Spleen (tissue), 11 donors: ENCODE measurements at regions not wholly inside any gene's neighbourhood (a gene's known extent, or its start where the extent isn't known, plus 50 kb on each side); places are given as distances from the start of the nearest gene placed in this dataset.

ENCODE experiments used
- DNase-seq: peaks from one replicate; pipeline ENCODE4 v3.0.0-alpha.2; 2020
- H3K27ac ChIP-seq, 8 donors: fragments of 200-600 bp; sonication (generic) in 7 of 8; 1 replicate in 4 of 8; 2 replicates in 4 of 8; pipeline versions ENCODE4 v1.5.0 to v1.8.0; 2016 to 2021; ENCODE audit warnings: inconsistent platforms in 4 of 8, mild to moderate bottlenecking in 4 of 8, moderate library complexity in 1 of 8
- H3K27me3 ChIP-seq, 7 donors: fragments of 200-600 bp; sonication (generic) in 6 of 7; replicated peaks in 1 of 7; 1 replicate in 4 of 7; 2 replicates in 3 of 7; pipeline versions ENCODE4 v1.5.0 to v1.8.0; 2016 to 2021; ENCODE audit warnings: inconsistent platforms in 3 of 7, mild to moderate bottlenecking in 1 of 7
- H3K36me3 ChIP-seq, 6 donors: fragments of 200-600 bp; sonication (generic) in 5 of 6; 1 replicate in 4 of 6; 2 replicates in 2 of 6; pipeline versions ENCODE4 v1.5.0 to v1.8.0; 2016 to 2021; ENCODE audit warnings: inconsistent platforms in 2 of 6
- H3K4me1 ChIP-seq, 6 donors: fragments of 200-600 bp; sonication (generic) in 5 of 6; 1 replicate in 3 of 6; 2 replicates in 3 of 6; pipeline versions ENCODE4 v1.5.0 to v1.8.0; 2016 to 2021; ENCODE audit warnings: inconsistent platforms in 3 of 6
- H3K4me3 ChIP-seq, 8 donors: fragments of 200-600 bp; sonication (generic) in 7 of 8; 1 replicate in 4 of 8; 2 replicates in 4 of 8; pipeline versions ENCODE4 v1.5.0 to v1.8.0; 2016 to 2021; ENCODE audit warnings: inconsistent platforms in 4 of 8, mild to moderate bottlenecking in 4 of 8, moderate library complexity in 2 of 8
- H3K9me3 ChIP-seq, 8 donors: fragments of 200-600 bp; sonication (generic) in 7 of 8; 1 replicate in 4 of 8; 2 replicates in 4 of 8; pipeline versions ENCODE4 v1.5.0 to v1.8.0; 2016 to 2021; ENCODE audit warnings: inconsistent platforms in 4 of 8
- CTCF ChIP-seq, 11 experiments: fragments of 200-600 bp in 7 of 11; fragments of 450-650 bp in 4 of 11; sonication (generic) in 4 of 11; IDR thresholded peaks in 8 of 11; conservative IDR thresholded peaks in 3 of 11; 1 replicate in 7 of 11; 2 replicates in 4 of 11; pipeline versions ENCODE4 v1.4.0 to v1.8.0; 2016 to 2021; ENCODE audit warnings: antibody characterized with exemption in 11 of 11, inconsistent platforms in 4 of 11, mild to moderate bottlenecking in 1 of 11
- POLR2A ChIP-seq, 3 donors: fragments of 450-650 bp; IDR thresholded peaks; one replicate each; pipeline ENCODE4 v1.5.1; 2017; ENCODE audit warnings: antibody characterized with exemption in 3 of 3, mild to moderate bottlenecking in 1 of 3
- POLR2AphosphoS5 ChIP-seq, 3 donors: sonication (generic); formaldehyde crosslinking; IDR thresholded peaks; one replicate each; pipeline ENCODE4 v1.5.1; 2017; ENCODE audit warnings: antibody characterized with exemption in 3 of 3
- WGBS, 5 donors: extraction: QIAGEN DNeasy Blood & Tissue Kit in 3 of 5; methylation state at CpG; one replicate each; pipeline versions ENCODE4 v1.1.5 to v1.1.7; 2013 to 2018; 5-methylcytosine and 5-hydroxymethylcytosine counted together
- intact Hi-C: fragments of 100-400 bp; cut with DNase I; formaldehyde crosslinking; loops from one replicate; pipeline ENCODE4 v1.15.0; 2023; ENCODE audit warnings: low total_unique reads
- donor health status: healthy with polysubstance abuse.
- donor health status: DM: no; HTN: no; CAD: no; lungs with moderate emphysema.
- donor health status: DM: no; HTN: no; CAD: no.
- donor health status: Bipolar disorder and iron deficiency.
- donor health status: healthy.
- donor health status: DM: no; HTN: no; CAD: no.
- donor health status: DM: yes; HTN: yes; CAD: no.

GRCh38 chr18:1872274-1872673 is 699.0 kb downstream of the METTL4 start:
- no peaks in the 10 kb centered on the region for H3K4me1 ChIP-seq
- H3K27me3 ChIP-seq, result no peaks in the 10 kb centered on the region
- TF ChIP-seq POLR2A (IDR thresholded peaks at IDR 0.05), result no peak
- TF ChIP-seq POLR2AphosphoS5 (IDR thresholded peaks at IDR 0.05), result no peak
- TF ChIP-seq CTCF (IDR thresholded peaks at IDR 0.05 in 8 of 11, conservative IDR thresholded peaks at IDR 0.05 in 3 of 11), result no peak
- intact Hi-C loops, result no loop called here
- WGBS, 5 donors, result 76 to 89% (median 84%) methylated on average over 2 of the region's 2 CpGs
- no peaks in the 10 kb centered on the region for H3K36me3 ChIP-seq
- no peaks in the 10 kb centered on the region for H3K9me3 ChIP-seq
- no peak overlapping the region for H3K27ac ChIP-seq
- DNase-seq, result no peak
- no peak overlapping the region for H3K4me3 ChIP-seq

GRCh38 chr18:1875219-1875618 is 696.1 kb downstream of the METTL4 start:
- H3K4me1 ChIP-seq, result no peaks in the 10 kb centered on the region
- no peaks in the 10 kb centered on the region for H3K27me3 ChIP-seq
- intact Hi-C loops, result no loop called here
- H3K4me3 ChIP-seq, result no peak overlapping the region
- TF ChIP-seq POLR2AphosphoS5 (IDR thresholded peaks at IDR 0.05) (no peak), POLR2A (IDR thresholded peaks at IDR 0.05) (no peak), CTCF (IDR thresholded peaks at IDR 0.05 in 8 of 11, conservative IDR thresholded peaks at IDR 0.05 in 3 of 11) (no peak)
- no peaks in the 10 kb centered on the region for H3K36me3 ChIP-seq
- no peak for DNase-seq
- WGBS, 5 donors, result 68 to 88% (median 77%) methylated on average over 3 of the region's 3 CpGs
- no peaks in the 10 kb centered on the region for H3K9me3 ChIP-seq
- H3K27ac ChIP-seq, result no peak overlapping the region

GRCh38 chr18:1884623-1885022 is 686.7 kb downstream of the METTL4 start:
- 83 to 93% (median 89%) methylated on average over 4 of the region's 4 CpGs for WGBS, 5 donors
- no peak overlapping the region for H3K4me3 ChIP-seq
- H3K36me3 ChIP-seq, result no peaks in the 10 kb centered on the region
- no peak for DNase-seq
- H3K4me1 ChIP-seq, result no peaks in the 10 kb centered on the region
- TF ChIP-seq POLR2A (IDR thresholded peaks at IDR 0.05) (no peak), POLR2AphosphoS5 (IDR thresholded peaks at IDR 0.05) (no peak), CTCF (IDR thresholded peaks at IDR 0.05 in 8 of 11, conservative IDR thresholded peaks at IDR 0.05 in 3 of 11) (no peak)
- H3K27me3 ChIP-seq, result no peaks in the 10 kb centered on the region
- peaks cover 0 to 5% (median 0%) of the 10 kb centered on the region in 8 donors for H3K9me3 ChIP-seq
- intact Hi-C loops, result no loop called here
- H3K27ac ChIP-seq, result no peak overlapping the region

GRCh38 chr18:1891641-1892040 is 679.7 kb downstream of the METTL4 start:
- DNase-seq, result no peak
- Histone ChIP-seq H3K27ac (no peak overlapping the region), H3K4me3 (no peak overlapping the region), H3K27me3 (no peaks in the 10 kb centered on the region), H3K4me1 (no peaks in the 10 kb centered on the region), H3K9me3 (no peaks in the 10 kb centered on the region), H3K36me3 (no peaks in the 10 kb centered on the region)
- 59 to 78% (median 65%) methylated on average over 1 of the region's 1 CpG for WGBS, 5 donors
- no peak for TF ChIP-seq POLR2A (IDR thresholded peaks at IDR 0.05)
- no peak for TF ChIP-seq POLR2AphosphoS5 (IDR thresholded peaks at IDR 0.05)
- TF ChIP-seq CTCF (IDR thresholded peaks at IDR 0.05 in 8 of 11, conservative IDR thresholded peaks at IDR 0.05 in 3 of 11), result no peak
- intact Hi-C loops, result no loop called here
